HG02884 (cell line): ENCODE measurements at regions not wholly inside any gene's neighbourhood (a gene's known extent, or its start where the extent isn't known, plus 50 kb on each side); places are given as distances from the start of the nearest gene placed in this dataset.

Experiments
- ATAC-seq: cut with Tn5 transposase; IDR thresholded peaks from one replicate; pipeline ENCODE4 v1.9.1; 2021; ENCODE audit warnings: mild to moderate bottlenecking, moderate library complexity; ENCODE audit not compliant: unreplicated experiment

GRCh38 chr11:11757909-11758308, 83.9 kb upstream of the USP47 start:
- no peak for ATAC-seq

GRCh38 chr11:11756718-11757117, 85.1 kb upstream of the USP47 start:
- ATAC-seq = no peak

- no peak for ATAC-seq
These were observed 85.9 kb upstream of the USP47 start for GRCh38 chr11:11755871-11756270.

- no peak for ATAC-seq
These were observed 89.1 kb upstream of the USP47 start for GRCh38 chr11:11752679-11753078.

- ATAC-seq = no peak
These were observed 91.5 kb upstream of the USP47 start for GRCh38 chr11:11750017-11750878.

GRCh38 chr11:11748706-11749365, 92.9 kb upstream of the USP47 start:
- ATAC-seq = no peak

GRCh38 chr11:11747570-11747969, 94.2 kb upstream of the USP47 start:
- no peak for ATAC-seq

- no peak for ATAC-seq
These were observed 95.3 kb upstream of the USP47 start for GRCh38 chr11:11746449-11746848.

- no peak for ATAC-seq
These were observed 98.6 kb upstream of the USP47 start for GRCh38 chr11:11743216-11743615.

GRCh38 chr11:11742486-11742885, 99.3 kb upstream of the USP47 start:
- ATAC-seq = no peak

- ATAC-seq = no peak
These were observed 100.9 kb upstream of the USP47 start for GRCh38 chr11:11740836-11741235.

- ATAC-seq = no peak
These were observed 101.6 kb upstream of the USP47 start for GRCh38 chr11:11740073-11740702.

- ATAC-seq = no peak
These were observed 103.4 kb upstream of the USP47 start for GRCh38 chr11:11738370-11738769.

- ATAC-seq = no peak
These were observed 106.2 kb upstream of the USP47 start for GRCh38 chr11:11735586-11735985.

- ATAC-seq = no peak
These were observed 108.5 kb upstream of the USP47 start for GRCh38 chr11:11733246-11733747.

GRCh38 chr11:11732116-11732515, 109.7 kb upstream of the USP47 start:
- ATAC-seq = no peak

GRCh38 chr11:11731311-11732083, 109.7 kb upstream of the GALNT18 start:
- ATAC-seq = no peak

- no peak for ATAC-seq
These were observed 106.6 kb upstream of the GALNT18 start for GRCh38 chr11:11728386-11728785.

GRCh38 chr11:11725438-11725837, 103.6 kb upstream of the GALNT18 start:
- ATAC-seq = no peak

GRCh38 chr11:11724994-11725393, 103.2 kb upstream of the GALNT18 start:
- no peak for ATAC-seq

GRCh38 chr11:11722861-11723260, 101.1 kb upstream of the GALNT18 start:
- ATAC-seq = no peak
